Mammary epithelial cell (primary cell): ENCODE measurements at regions not wholly inside any gene's neighbourhood (a gene's known extent, or its start where the extent isn't known, plus 50 kb on each side); places are given as distances from the start of the nearest gene placed in this dataset.

Experiments
- CTCF ChIP-seq, 2 donors: IDR thresholded peaks in 1 of 2; conservative IDR thresholded peaks in 1 of 2; 2 replicates each; pipeline ENCODE4 v1.5.1; 2011 to 2012; ENCODE audit warnings: inconsistent platforms in 2 of 2, low read length in 2 of 2, mild to moderate bottlenecking in 2 of 2, control low read depth in 1 of 2, low read depth in 1 of 2; ENCODE audit not compliant: insufficient read depth in 1 of 2; ENCODE audit errors: extremely low read depth in 1 of 2
- EZH2 ChIP-seq: IDR thresholded peaks from 2 replicates; pipeline ENCODE4 v1.6.1; 2012; ENCODE audit warnings: low read length, inconsistent platforms, borderline replicate concordance

- TF ChIP-seq CTCF (conservative IDR thresholded peaks at IDR 0.05 in 1 of 2, IDR thresholded peaks at IDR 0.05 in 1 of 2; ENCODE audit: extremely low read depth in 1 of 2, insufficient read depth in 1 of 2, low read depth in 1 of 2, low read length in 2 of 2), result no peak
- no peak for TF ChIP-seq EZH2
Measured at GRCh38 chr1:102262994-102263393, 266.3 kb upstream of the OLFM3 start.
